Erythroblast (primary cell): ENCODE measurements at regions not wholly inside any gene's neighbourhood (a gene's known extent, or its start where the extent isn't known, plus 50 kb on each side); places are given as distances from the start of the nearest gene placed in this dataset.

Source experiments
- GATA1 ChIP-seq: IDR thresholded peaks from 2 replicates; pipeline ENCODE4 v1.6.1; 2011; ENCODE audit warnings: low read depth, mild to moderate bottlenecking, control low read depth, low read length, moderate library complexity
- POLR2A ChIP-seq: IDR thresholded peaks from 2 replicates; pipeline ENCODE4 v1.6.1; 2011; ENCODE audit warnings: mild to moderate bottlenecking, low read length

DNA sequence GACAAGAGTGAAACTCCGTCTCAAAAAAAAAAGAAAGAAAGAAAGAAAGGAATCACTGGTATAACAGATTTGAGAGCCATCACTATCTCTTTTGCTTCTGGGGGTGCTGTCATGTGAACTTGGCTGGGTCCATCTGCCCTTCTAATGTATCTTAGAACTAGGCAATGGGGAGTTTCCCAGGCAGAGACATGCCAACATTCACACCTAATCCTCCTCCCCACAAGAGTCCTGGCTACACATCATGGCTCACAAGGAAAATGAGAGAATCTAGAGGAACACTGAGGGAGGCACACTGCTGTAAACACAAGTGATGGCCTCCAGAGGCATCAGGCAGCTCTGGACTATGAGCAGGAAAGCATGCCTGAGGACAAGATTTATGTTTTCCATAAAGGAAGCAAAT is 67.8 kb upstream of the PPP2R3A start:
- no peak for TF ChIP-seq POLR2A
- no peak for TF ChIP-seq GATA1
